H1 (cell line): ENCODE measurements at regions not wholly inside any gene's neighbourhood (a gene's known extent, or its start where the extent isn't known, plus 50 kb on each side); places are given as distances from the start of the nearest gene placed in this dataset.

Source experiments
- CHD1 ChIP-seq: IDR thresholded peaks from 2 replicates; pipeline ENCODE4 v1.6.1; 2012; ENCODE audit warnings: low read depth, low read length, improper control_type of control experiment
- EGR1 ChIP-seq: IDR thresholded peaks from 2 replicates; pipeline ENCODE4 v1.6.1; 2011; ENCODE audit warnings: low read depth, low read length, borderline replicate concordance
- EP300 ChIP-seq, 2 experiments: IDR thresholded peaks; 1 replicate in 1 of 2; 2 replicates in 1 of 2; pipeline ENCODE4 v1.6.1; 2011 to 2012; ENCODE audit warnings: low read depth in 2 of 2, low read length in 2 of 2, mild to moderate bottlenecking in 2 of 2, borderline replicate concordance in 1 of 2, inconsistent platforms in 1 of 2, moderate library complexity in 1 of 2
- EZH2 ChIP-seq: fragments of 200-600 bp; sonication (generic); IDR thresholded peaks from 2 replicates; pipeline ENCODE4 v1.7.1; 2012; ENCODE audit warnings: low read depth, mild to moderate bottlenecking, moderate library complexity, low read length, inconsistent platforms; ENCODE audit not compliant: severe bottlenecking
- FOSL1 ChIP-seq: IDR thresholded peaks from 2 replicates; pipeline ENCODE4 v1.6.1; 2011; ENCODE audit warnings: mild to moderate bottlenecking, low read depth, low read length, moderate library complexity; ENCODE audit not compliant: insufficient read depth
- KDM5A ChIP-seq: fragments of 200-600 bp; IDR thresholded peaks from 2 replicates; pipeline ENCODE4 v1.7.1; 2012; ENCODE audit warnings: mild to moderate bottlenecking, low read length, inconsistent platforms, mixed read lengths
- POLR2A ChIP-seq, 2 experiments: IDR thresholded peaks; 1 replicate in 1 of 2; 2 replicates in 1 of 2; pipeline ENCODE4 v1.6.1; 2011; ENCODE audit warnings: low read depth in 2 of 2, low read length in 2 of 2, mild to moderate bottlenecking in 2 of 2; ENCODE audit errors: control extremely low read depth in 1 of 2
- TAF1 ChIP-seq: IDR thresholded peaks from 2 replicates; pipeline ENCODE4 v1.6.1; 2011; ENCODE audit warnings: mild to moderate bottlenecking, low read depth, low read length
- TCF12 ChIP-seq: IDR thresholded peaks from 2 replicates; pipeline ENCODE4 v1.6.1; 2011; ENCODE audit warnings: low read depth, mild to moderate bottlenecking, low read length
- TF ChIP-seq, protein P1 (sequence below), 3 experiments: IDR thresholded peaks; 1 replicate in 2 of 3; 2 replicates in 1 of 3; pipeline versions ENCODE4 v1.5.1 to v1.6.1; 2011; ENCODE audit warnings: low read length in 3 of 3, mild to moderate bottlenecking in 3 of 3, inconsistent platforms in 2 of 3, low read depth in 1 of 3, moderate library complexity in 1 of 3; ENCODE audit not compliant: insufficient read depth in 1 of 3; ENCODE audit errors: control extremely low read depth in 1 of 3

DNA sequence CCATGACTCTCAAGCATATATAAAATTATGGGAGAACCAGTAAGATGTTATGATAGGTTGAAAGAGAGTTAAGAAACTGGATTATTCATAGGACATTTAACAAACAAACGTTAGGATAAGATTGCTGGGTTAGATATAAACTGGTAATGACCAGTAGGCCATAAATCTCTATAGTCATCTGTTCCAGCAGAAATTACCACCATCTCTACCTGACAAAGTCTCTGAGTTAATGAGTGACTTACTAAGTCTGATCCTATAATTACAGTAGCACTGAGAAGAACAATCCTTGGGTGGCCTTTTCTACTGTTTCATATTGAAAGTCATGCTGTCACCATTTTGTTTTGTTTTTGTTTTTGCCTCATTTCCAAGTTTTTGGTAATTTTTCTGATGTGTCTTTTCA, 136.9 kb upstream of the CNOT2 start:
- TF ChIP-seq, protein P1, sequence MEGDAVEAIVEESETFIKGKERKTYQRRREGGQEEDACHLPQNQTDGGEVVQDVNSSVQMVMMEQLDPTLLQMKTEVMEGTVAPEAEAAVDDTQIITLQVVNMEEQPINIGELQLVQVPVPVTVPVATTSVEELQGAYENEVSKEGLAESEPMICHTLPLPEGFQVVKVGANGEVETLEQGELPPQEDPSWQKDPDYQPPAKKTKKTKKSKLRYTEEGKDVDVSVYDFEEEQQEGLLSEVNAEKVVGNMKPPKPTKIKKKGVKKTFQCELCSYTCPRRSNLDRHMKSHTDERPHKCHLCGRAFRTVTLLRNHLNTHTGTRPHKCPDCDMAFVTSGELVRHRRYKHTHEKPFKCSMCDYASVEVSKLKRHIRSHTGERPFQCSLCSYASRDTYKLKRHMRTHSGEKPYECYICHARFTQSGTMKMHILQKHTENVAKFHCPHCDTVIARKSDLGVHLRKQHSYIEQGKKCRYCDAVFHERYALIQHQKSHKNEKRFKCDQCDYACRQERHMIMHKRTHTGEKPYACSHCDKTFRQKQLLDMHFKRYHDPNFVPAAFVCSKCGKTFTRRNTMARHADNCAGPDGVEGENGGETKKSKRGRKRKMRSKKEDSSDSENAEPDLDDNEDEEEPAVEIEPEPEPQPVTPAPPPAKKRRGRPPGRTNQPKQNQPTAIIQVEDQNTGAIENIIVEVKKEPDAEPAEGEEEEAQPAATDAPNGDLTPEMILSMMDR (IDR thresholded peaks at IDR 0.05; ENCODE audit: control extremely low read depth in 1 of 3, insufficient read depth in 1 of 3, low read depth in 1 of 3, low read length in 3 of 3) = no peak
- TF ChIP-seq EZH2 (no peak), EP300 (IDR thresholded peaks at IDR 0.05; ENCODE audit: borderline replicate concordance in 1 of 2, low read depth in 2 of 2, low read length in 2 of 2) (no peak), CHD1 (no peak), TAF1 (no peak), EGR1 (no peak), TCF12 (no peak), KDM5A (no peak), POLR2A (IDR thresholded peaks at IDR 0.05; ENCODE audit: control extremely low read depth in 1 of 2, low read depth in 2 of 2, low read length in 2 of 2) (no peak), FOSL1 (no peak)
